Right renal pelvis (tissue), 4 donors: ENCODE measurements at regions not wholly inside any gene's neighbourhood (a gene's known extent, or its start where the extent isn't known, plus 50 kb on each side); places are given as distances from the start of the nearest gene placed in this dataset.
"Not testable (repeated sequence)": the region's sequence is repeated elsewhere in the genome, so short reads cannot be mapped to it uniquely, and the experiment has no call there.

Experiments
- DNase-seq, 4 donors: peaks; one replicate each; pipeline ENCODE4 v3.0.0-alpha.2; 2013; ENCODE audit warnings: low read depth in 4 of 4, low spot score in 3 of 4, missing footprints in 1 of 4

DNA sequence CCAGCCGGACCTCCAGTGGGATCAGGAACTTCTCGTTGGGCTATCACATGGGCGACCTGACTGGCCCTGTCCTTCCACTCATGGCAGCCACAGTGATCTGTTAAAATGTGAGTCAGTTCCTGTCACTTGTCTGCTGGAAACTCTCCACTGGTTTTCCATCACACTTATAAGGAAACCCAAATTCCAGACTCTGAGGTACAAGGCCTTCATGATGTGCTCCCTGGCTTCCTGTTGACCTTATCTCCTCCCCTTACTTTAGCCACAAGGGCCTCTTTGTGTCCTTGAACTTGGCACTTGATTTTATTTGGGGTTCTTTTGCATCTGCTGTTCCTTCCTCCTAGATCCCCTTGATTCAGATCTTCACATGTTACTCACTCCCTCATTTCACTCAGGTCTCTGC, 96.8 kb downstream of the TENT5C start:
- no peak for DNase-seq

DNA sequence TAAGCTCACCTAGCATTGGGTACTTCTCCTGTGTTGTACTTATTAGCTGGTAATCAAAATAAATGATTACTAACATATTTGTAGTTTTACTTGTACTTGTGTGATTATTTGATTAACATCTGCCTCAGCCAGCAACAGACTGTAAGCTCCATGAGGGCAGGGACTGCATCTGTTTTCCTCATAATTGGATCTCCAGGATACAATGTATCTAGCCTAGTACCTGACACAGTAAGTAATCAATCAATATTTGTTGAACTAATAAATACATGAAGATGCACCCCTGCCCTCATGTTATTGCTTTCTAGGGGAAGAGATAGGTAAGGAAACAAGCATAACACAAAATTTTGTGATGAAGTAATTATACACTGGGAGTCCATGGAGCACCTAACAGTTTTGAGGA, 101.5 kb downstream of the TENT5C start:
- DNase-seq, result no peak

DNA sequence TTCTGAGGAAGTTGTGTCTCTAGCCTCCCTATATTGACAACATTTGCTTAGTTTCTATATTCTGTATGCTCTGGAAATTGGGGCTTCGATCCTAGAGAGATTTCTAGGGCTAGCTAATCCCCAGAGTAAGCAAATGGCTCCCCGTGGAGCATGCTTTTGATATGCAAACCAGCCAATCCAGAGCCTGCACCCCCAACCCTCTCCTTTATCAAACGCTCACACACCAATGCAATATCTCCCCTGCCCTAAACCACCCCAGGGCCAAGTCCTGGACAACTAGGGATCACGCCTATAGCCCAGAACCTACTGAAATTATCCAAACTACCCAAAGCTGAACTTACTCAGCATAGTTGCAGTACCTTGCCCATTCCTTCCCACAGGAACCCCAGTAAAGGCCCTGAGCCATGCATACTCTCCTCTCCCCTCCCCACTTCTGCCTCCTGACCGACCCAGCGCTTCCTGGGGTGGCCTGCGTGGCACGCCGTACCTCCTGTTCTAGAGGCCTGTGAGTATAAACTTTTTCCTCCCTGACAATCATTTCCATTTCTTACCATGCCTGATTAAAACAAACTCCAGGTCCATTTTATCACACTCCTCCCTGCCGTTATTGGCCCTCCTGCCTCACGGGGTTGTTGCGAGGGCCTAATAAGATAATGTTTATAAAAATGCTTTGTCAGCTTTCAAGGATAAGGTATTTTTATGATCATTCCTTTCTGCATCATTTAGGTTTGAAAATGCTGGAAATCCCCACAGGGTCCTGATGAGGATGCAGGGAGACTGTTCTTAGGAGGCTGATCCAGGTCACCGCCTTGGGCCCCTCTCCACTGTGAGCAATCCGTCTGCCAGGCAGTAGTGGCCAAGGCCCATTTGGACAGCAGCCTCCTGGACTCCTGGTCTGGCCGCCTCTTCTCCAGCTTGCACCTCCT, 102.7 kb downstream of the TENT5C start:
- no peak for DNase-seq

DNA sequence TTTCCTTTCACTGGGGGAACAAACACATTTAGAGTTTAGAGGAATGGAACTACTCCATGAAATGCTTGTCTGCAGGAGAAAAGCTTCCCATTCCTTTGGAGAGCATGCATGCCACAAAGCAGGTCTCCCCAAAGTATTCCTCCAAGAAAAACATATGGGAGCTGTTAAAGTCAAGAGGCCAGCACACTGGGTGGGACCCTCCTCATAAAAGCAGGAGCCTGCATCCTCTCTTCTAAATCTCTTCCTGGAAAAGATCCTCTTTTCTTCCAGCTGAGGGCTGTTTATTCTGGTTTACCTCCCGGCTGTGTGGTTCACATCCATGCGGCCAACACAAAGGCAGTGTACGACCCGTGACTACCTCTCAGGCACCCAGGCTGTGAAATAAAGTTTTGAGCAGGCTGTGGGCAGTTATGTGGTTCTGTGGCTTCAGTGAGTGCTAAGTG, 103.4 kb downstream of the TENT5C start:
- no peak for DNase-seq

DNA sequence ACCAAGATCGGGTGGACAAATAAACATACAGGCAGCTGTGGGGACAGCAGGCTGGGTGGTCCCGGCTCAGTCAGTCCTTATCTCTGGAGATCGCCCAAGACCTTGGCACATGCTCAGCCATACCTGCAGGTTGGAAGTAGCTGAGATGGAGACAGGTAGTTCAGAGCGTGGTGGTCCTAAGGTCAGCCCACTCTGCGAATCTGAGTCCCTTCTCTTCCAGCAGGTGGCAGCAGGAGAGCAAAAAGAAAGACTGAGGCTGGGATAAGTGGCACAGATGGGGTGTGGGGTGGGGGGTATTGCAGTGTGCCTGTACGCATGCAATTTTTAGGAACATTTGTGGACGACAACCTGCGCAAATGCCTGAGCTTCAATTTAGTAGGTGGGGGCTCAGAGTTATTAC, 104.9 kb downstream of the TENT5C start:
- DNase-seq, result no peak

DNA sequence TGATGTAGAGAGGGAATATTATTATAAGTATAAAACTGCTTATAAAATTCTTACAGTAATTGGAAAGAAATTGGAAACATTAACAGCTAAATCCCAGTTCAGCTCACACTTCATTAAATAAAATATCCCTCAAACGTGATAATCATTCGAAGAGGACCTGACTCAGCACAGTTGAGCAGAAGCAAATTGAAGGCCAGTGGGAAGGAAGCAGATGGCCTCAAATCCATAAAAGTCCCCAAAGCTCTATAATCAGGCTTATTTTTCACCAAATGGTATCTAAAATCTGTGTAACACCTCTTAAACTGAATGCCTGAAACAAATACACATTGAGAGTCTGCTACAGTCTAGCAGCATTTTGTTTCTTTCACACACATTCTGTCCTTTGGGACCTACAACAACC, 106.8 kb downstream of the TENT5C start:
- DNase-seq, result no peak

DNA sequence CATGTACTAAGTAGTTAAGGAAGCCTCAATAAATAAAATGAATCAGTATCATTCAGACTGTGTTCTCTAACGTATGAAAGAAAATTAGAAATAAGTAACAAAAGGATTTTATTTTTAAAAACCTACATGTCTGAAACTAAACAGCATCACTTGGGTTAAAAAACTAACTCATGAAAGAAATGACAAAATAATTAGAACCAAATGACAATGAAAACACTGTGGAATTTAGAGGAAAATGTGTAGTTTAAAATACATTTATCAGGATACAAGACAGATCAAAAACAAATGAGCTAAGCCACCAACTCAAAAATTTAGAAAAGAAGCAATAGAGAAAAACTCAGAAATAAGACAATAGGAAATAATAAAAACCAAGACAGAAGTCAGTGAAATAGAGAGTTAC, 108.7 kb downstream of the TENT5C start:
- no peak for DNase-seq

DNA sequence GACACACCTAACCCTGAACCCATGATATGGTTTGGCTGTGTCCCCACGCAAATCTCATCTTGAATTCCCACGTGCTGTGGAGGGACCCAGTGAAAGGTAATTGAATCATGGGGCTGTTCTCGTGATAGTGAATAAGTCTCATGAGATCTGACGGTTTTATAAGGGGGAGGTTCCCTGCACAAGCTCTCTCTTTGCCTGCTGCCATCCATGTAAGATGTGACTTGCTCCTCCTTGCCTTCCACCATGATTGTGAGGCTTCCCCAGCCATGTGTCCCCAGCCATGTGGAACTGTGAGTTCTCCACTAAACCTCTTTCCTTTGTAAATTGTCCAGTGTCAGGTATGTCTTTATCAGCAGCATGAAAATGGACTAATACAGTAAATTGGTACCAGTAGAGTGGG, 110.2 kb downstream of the TENT5C start:
- DNase-seq, result not testable (repeated sequence)

DNA sequence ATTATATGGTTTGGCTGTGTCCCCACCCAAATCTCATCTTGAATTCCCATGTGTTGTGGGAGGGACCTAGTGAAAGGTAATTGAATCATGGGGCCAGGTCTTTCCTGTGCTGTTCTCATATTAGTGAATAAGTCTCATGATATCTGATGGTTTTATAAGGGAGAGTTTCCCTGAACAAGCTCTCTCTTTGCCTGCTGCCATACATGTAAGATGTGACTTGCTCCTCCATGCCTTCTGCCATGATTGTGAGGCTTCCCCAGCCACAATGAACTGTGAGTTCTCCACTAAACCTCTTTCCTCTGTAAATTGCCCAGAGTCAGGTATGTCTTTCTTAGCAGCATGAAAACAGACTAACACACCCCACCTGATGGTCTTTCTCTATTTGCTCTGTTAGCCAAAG, 112.1 kb downstream of the TENT5C start:
- DNase-seq, result not testable (repeated sequence)

DNA sequence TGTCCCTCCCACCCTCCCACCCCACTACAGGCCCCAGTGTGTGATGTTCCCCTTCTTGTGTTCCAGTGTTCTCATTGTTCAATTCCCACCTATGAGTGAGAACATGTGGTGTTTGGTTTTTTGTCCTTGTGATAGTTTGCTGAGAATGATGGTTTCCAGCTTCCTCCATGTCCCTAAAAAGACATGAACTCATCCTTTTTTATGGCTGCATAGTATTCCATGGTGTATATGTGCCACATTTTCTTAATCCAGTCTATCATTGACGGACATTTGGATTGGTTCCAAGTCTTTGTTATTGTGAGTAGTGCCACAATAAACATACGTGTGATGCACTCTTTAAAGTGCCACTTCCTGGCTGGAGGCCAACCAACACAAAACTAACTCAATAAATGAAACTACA, 112.7 kb downstream of the TENT5C start:
- DNase-seq, result not testable (repeated sequence)

DNA sequence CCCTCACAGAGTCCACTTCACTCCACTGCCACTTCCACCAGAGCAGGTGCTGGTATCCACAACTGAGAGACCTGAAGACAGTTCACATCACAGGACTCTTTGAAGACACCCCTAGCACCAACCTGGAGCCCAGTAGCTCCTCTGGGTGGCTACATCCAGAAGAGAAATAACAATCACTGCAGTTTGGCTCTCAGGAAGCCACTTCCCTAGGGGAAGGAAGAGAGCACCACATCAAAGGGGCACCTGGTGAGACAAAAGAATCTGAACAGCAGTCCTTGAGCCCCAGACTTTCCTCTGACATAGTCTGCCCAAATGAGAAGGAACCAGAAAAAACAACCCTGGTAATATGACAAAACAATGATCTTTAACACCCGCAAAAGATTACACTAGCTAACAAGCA, 113.2 kb downstream of the TENT5C start:
- DNase-seq, result no peak

DNA sequence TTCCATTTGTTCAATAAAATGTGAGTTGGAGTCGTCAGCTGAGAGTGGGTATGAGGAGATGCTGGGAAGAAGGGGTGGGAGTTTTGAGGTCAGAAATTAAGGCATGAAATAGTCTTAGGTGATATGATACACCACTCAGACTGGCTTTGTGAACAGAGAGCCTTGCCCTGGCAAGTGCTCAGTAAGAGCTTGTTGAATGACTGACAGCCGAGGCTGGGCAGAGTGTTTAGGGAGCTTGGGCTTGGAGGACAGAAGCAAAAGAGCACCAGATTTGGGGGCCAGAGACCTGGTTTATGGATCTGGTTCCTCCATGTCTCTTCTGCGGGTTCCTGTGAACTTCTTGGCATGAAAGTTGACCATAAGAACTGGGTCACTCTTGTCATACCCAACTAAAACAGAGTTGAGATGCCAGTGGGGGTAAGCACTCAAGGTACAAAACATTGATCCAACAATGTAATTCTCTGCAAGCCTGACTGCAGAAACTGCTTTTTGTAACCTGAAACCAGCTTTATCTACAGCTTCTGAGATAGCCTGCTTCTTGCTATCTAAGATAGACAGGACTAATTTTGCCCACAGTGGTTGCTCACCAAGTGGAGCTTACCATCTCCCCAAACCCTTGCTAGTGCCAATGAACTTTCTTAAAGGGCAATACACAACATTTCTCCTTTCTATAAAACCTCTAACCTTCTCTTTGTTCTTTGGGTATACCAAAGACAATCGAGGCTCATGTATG, 126.4 kb downstream of the TENT5C start:
- DNase-seq, result no peak

DNA sequence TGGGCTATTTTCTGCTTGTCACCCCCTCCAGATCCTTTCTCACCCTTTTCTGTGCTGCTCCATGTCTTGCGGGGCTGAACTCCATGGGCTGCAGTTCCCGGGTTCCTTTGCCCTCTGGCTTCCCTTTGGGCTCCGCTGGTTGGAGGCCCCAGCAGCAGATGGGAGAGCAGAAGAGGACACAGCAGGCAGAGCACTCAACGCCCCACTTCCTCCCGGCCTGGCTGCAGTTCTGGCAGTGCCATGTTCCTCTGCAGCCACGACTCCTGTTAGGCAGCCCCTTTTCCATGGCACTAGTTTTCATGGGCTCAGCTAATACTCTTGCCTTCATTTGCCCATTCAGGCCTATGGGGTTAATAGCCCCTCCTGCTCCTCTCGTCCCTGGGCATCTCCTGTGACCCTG, 127.1 kb downstream of the TENT5C start:
- no peak for DNase-seq

DNA sequence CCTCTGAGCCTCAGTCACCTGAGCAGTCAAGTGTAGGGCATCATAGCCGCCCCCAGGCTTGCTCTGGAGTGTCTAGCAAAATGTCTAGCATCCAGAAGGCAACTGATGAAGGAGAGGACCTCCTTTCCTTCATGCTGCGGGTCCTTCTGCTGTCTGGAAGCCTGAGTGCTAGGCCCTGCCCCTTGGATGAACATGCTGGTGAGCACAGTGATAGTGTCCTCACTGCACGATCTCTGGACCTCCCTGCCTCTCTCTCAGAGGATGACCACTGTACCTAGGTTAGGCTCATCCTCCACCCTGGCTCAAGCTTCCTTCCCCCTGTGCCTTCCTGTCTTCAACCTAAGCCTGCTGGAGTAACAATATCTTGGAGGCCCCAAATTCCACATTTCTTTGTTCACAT, 128.6 kb downstream of the TENT5C start:
- DNase-seq, result no peak

DNA sequence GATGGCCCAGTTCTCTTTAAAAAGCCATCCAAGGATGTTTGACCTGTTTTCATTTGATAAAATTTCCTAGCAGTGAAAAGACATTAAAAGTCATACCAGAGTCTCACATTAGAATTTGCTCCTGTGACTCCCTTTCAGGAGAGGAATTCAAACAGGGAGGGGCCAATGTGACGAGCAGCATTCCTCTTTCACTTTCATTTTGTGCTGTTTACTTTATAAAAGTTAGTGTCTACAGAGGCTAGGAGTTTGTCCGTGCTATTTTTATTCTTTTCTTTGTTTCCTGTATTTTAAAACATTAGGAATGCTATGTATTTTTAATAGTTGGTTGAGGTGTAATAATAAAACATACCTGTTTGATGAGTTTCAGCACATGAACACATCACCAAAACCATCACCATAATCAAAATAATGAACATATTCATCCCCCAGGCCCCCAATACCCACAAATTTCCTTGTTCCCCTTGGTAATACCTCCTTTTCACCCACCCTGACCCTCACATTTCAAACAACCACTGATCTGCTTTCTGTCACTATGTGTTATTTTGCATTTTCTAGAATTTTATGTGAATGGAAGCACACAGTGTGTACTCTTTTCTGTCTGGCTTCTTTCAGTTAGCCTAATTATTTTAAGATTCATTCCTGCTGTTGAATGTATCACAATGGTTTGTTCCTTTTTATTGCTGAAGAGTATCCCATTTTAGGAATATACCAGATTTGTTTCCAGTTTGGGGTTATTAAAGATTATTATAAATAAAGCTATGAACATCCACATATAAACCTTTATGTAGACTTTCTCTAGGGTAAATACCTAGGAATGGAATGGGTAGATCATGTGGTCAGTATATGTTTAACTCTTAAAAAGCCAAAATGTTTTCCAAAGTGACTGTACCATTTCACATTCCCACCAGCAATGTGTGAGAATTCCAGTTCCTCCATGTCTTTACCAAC, 129.5 kb downstream of the TENT5C start:
- DNase-seq, result peak in 1 of 4 donors; percentile 22

DNA sequence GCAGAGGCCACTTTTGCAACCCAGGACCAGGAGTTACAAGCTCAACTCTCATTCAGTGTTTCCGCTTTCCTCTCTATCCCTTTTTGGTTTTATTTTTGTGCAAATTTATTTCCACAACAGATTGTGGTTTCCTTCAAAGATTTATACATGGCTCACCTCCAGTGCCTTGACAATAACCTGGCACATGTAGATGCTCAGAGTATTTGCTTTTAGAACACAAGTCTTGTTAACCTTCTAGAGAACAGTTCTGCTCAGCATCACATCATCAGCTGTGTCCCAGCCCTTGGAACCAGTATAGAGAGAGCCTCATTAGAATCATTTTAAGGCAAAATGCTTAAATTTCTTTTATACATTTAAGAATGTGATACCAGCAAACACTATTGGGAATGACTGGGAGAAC, 133.7 kb downstream of the TENT5C start:
- DNase-seq, result no peak

DNA sequence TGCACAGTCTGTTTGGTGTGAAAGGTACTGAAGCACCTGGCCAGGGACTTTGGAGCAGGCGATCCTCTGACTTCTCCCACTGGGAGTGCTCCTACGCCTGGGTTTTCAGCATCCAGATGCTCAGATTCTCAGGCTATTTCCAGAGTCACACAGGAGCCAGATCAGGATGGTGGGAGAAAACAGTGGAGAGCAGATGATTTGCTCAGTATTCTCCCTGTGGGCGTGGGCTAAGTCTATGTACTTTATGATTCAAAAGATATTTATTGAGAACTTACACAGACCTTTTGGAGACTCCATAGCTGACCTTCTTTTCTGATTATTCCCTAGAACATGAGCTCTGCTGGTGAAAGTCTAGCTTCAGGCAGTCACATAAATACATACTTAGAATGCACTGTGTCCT, 134.6 kb downstream of the TENT5C start:
- DNase-seq, result no peak

DNA sequence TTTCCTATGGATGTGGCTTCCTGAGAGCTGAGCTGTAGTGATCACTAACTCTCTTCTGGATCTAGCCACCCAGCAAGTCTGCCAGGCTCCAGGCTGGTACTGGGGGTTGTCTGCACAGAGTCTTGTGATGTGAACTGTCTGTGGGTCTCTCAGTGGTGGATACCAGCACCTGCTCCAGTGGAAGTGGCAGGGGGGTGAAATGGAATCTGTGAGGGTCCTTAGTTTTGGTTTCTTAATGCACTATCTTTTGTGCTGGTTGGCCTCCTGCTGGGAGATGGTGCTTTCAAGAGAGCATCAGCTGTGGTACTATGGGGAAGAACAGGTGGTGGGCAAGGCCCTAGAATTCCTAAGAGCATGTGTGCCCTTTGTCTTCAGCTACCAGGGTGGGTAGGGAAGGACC, 140.7 kb downstream of the TENT5C start:
- DNase-seq, result not testable (repeated sequence)

DNA sequence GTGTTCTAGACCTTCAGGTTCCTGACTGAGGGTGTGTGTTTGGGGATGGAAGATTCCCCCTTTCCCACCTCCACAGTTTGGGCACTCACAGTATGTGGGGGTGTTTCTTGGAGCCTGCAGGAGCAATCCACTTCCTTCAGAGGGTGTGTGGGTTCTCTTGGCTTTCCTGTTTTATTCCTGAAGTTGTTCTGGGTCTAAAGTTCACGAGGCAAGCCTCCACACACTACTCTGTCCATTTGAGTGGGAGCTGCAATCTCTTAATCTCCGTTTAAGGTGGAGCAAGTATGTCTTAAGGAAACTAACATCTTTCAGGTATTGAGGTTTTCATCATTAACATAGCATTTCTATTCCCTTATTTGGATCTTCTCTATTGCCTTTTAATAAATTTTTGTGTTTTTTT, 141.8 kb downstream of the TENT5C start:
- DNase-seq, result no peak

DNA sequence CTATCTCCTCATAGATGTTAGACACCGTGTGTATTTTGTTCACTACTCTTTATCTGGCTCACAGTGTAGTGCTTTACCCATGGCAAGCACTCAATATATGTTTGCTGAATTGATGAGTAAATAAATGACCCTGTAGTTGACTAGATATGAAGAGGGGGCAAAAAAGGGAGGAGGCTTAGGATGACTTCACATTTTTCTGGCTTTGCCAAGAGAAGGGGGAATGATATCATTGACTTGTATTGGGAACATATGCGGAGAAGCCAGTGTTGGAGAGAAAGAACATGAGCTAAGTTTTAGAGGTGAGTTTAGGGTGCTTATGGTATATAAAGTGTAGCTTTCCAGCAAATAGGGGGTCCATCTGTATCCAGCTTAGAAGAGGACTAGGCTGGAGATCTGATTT, 145.5 kb downstream of the TENT5C start:
- no peak for DNase-seq

DNA sequence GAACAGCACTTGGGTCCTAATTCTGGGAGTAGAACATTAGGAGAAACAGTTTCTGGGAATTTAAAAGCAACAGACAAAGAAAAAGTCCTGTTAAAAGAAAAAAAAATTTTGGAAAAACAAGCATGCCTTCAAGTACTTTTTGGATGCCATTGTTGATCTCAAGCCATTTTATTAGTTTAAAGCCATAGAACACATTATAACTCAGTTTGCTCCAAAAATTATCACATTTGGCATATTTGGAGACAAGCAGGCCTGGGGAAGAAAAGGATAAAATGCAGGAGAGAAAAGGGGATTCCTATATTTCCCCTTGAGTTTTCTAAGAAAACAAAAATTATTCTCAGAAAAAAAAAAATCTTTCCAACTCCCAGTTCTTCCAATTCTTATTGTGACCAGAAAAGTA, 146.8 kb downstream of the TENT5C start:
- no peak for DNase-seq
